ENCODE measurements at regions not wholly inside any gene's neighbourhood (a gene's known extent, or its start where the extent isn't known, plus 50 kb on each side); places are given as distances from the start of the nearest gene placed in this dataset.

GRCh38 chr14:34060651-34060999 lies 109.8 kb upstream of the EGLN3 start (continued):
- TF ChIP-seq ZBTB44 (CRISPR knock-in tag; IDR thresholded peaks at IDR 0.05) = no peak
- TF ChIP-seq SMC3 (IDR thresholded peaks at IDR 0.05; ENCODE audit: low read length) = no peak
- TF ChIP-seq, protein P1, sequence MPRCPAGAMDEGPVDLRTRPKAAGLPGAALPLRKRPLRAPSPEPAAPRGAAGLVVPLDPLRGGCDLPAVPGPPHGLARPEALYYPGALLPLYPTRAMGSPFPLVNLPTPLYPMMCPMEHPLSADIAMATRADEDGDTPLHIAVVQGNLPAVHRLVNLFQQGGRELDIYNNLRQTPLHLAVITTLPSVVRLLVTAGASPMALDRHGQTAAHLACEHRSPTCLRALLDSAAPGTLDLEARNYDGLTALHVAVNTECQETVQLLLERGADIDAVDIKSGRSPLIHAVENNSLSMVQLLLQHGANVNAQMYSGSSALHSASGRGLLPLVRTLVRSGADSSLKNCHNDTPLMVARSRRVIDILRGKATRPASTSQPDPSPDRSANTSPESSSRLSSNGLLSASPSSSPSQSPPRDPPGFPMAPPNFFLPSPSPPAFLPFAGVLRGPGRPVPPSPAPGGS (CRISPR knock-in tag; IDR thresholded peaks at IDR 0.05) = no peak
- peak; percentile 6 for TF ChIP-seq ZNF407 (CRISPR knock-in tag; IDR thresholded peaks at IDR 0.05; ENCODE audit: not compliant biosample characterization)
- TF ChIP-seq, protein P2, sequence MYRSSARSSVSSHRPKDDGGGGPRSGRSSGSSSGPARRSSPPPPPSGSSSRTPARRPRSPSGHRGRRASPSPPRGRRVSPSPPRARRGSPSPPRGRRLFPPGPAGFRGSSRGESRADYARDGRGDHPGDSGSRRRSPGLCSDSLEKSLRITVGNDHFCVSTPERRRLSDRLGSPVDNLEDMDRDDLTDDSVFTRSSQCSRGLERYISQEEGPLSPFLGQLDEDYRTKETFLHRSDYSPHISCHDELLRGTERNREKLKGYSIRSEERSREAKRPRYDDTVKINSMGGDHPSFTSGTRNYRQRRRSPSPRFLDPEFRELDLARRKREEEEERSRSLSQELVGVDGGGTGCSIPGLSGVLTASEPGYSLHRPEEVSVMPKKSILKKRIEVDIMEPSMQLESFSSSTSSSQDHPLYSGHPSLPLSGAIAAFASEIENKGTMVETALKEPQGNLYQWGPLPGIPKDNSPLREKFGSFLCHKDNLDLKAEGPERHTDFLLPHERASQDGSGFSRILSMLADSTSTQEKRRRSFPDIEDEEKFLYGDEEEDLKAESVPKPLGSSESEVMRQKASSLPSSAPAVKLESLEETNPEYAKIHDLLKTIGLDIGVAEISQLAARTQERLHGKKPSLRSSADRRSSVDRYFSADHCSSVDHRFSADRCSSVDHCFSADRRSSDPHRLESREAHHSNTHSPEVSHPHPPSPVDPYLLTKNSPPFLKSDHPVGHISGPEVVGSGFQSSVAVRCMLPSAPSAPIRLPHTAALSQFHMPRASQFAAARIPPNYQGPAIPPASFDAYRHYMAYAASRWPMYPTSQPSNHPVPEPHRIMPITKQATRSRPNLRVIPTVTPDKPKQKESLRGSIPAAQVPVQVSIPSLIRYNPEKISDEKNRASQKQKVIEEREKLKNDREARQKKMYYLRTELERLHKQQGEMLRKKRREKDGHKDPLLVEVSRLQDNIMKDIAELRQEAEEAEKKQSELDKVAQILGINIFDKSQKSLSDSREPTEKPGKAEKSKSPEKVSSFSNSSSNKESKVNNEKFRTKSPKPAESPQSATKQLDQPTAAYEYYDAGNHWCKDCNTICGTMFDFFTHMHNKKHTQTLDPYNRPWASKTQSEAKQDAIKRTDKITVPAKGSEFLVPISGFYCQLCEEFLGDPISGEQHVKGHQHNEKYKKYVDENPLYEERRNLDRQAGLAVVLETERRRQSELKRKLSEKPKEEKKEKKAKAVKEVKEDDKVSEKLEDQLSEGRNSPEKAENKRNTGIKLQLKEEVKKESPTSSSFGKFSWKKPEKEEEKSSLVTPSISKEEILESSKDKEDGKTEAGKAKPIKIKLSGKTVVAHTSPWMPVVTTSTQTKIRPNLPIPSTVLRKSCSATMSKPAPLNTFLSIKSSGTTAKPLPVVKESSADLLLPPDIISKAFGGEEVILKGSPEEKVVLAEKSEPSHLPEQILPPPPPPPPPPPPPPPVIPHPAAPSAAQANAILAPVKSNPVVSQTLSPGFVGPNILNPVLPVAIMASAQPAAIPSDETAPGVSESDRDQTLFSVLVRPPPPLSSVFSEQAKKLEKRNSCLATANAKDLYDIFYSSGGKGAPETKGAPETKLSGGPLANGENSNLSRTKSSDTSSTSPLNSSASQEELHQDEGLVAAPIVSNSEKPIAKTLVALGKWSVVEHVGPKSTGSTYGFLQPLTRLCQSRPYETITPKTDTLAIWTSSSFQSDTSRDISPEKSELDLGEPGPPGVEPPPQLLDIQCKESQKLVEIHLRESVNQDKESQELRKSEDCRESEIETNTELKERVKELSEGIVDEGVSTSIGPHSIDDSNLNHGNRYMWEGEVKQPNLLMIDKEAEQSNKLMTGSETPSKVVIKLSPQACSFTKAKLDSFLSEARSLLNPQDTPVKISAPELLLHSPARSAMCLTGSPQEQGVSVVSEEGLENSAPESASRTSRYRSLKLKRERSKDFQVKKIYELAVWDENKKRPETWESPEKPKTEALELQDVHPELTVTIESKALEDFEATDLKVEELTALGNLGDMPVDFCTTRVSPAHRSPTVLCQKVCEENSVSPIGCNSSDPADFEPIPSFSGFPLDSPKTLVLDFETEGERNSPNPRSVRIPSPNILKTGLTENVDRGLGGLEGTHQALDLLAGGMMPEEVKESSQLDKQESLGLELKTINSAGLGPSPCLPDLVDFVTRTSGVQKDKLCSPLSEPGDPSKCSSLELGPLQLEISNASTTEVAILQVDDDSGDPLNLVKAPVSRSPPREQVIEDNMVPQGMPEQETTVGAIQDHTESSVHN (CRISPR knock-in tag; IDR thresholded peaks at IDR 0.05) = 0 out of 2 replicates have a peak, but pooled peaks have one; percentile 40
- TF ChIP-seq ZNF317 (CRISPR knock-in tag; IDR thresholded peaks at IDR 0.05) = no peak

Data from HepG2 (cell line).